ENCODE measurements at regions not wholly inside any gene's neighbourhood (a gene's known extent, or its start where the extent isn't known, plus 50 kb on each side); places are given as distances from the start of the nearest gene placed in this dataset.

- Histone ChIP-seq H3K4me1 (ENCODE audit: insufficient read depth) (peaks cover 14% of the 10 kb centered on the region), H3K4me3 (no peak overlapping the region), H3K79me2 (ENCODE audit: insufficient read depth) (no peaks in the 10 kb centered on the region), H3K27ac (no peak overlapping the region), H3K9me3 (ENCODE audit: low read depth) (no peaks in the 10 kb centered on the region), H2AFZ (no peak overlapping the region), H3K9me2 (ENCODE audit: insufficient read depth) (no peaks in the 10 kb centered on the region), H3K4me2 (ENCODE audit: unreplicated experiment) (no peak overlapping the region), H3F3A (ENCODE audit: insufficient read depth) (peaks cover 13% of the 10 kb centered on the region), H3K9ac (no peak overlapping the region), H4K20me1 (ENCODE audit: insufficient read depth) (no peaks in the 10 kb centered on the region), H3K27me3 (replicated peaks; ENCODE audit: insufficient read depth) (no peaks in the 10 kb centered on the region), H3K36me3 (ENCODE audit: low read depth) (no peaks in the 10 kb centered on the region)
- TF ChIP-seq EZH2phosphoT487 (IDR thresholded peaks at IDR 0.05; ENCODE audit: insufficient read depth, low read depth), result no peak
- TF ChIP-seq EZH2 (IDR thresholded peaks at IDR 0.05; ENCODE audit: insufficient read depth, poor library complexity, severe bottlenecking), result no peak
- in situ Hi-C loops (cut with MboI), result no loop called here
- whole genome bisulfite sequencing, 2 experiments (ENCODE audit: low coverage in 1 of 2, low lambda C conversion rate in 2 of 2, missing lambda C conversion rate in 2 of 2), result 85% methylated on average over 4 of the region's 4 CpGs
- no peak for DNase-seq
Observed at GRCh38 chr10:89144836-89145235, 62.3 kb downstream of the CH25H start.

- H3K4me1 ChIP-seq (ENCODE audit: insufficient read depth), result peaks cover 20% of the 10 kb centered on the region
- H4K20me1 ChIP-seq (ENCODE audit: insufficient read depth), result no peaks in the 10 kb centered on the region
- H3K36me3 ChIP-seq (ENCODE audit: low read depth), result no peaks in the 10 kb centered on the region
- no peak overlapping the region for H3K27ac ChIP-seq
- in situ Hi-C loops (cut with MboI), result no loop called here
- no peaks in the 10 kb centered on the region for H3K9me3 ChIP-seq (ENCODE audit: low read depth)
- H3F3A ChIP-seq (ENCODE audit: insufficient read depth), result peaks cover 14% of the 10 kb centered on the region
- H3K9me2 ChIP-seq (ENCODE audit: insufficient read depth), result no peaks in the 10 kb centered on the region
- no peak overlapping the region for H3K9ac ChIP-seq
- no peak for DNase-seq
- H3K79me2 ChIP-seq (ENCODE audit: insufficient read depth), result no peaks in the 10 kb centered on the region
- TF ChIP-seq EZH2phosphoT487 (IDR thresholded peaks at IDR 0.05; ENCODE audit: insufficient read depth, low read depth) (no peak), EZH2 (IDR thresholded peaks at IDR 0.05; ENCODE audit: insufficient read depth, poor library complexity, severe bottlenecking) (no peak)
- no peaks in the 10 kb centered on the region for H3K27me3 ChIP-seq (replicated peaks; ENCODE audit: insufficient read depth)
- H3K4me3 ChIP-seq, result no peak overlapping the region
- 89 to 100% methylated on average over 1 to 2 of the region's 2 CpGs for WGBS, 2 experiments (ENCODE audit: low coverage in 1 of 2, low lambda C conversion rate in 2 of 2, missing lambda C conversion rate in 2 of 2)
- no peak overlapping the region for H2AFZ ChIP-seq
- H3K4me2 ChIP-seq (ENCODE audit: unreplicated experiment), result no peak overlapping the region
Observed at GRCh38 chr10:89142590-89142989, 64.5 kb downstream of the CH25H start.

GRCh38 chr10:89138755-89139490 lies 68.2 kb downstream of the CH25H start:
- H3K4me3 ChIP-seq, result no peak overlapping the region
- H3K9ac ChIP-seq, result no peak overlapping the region
- H3K27me3 ChIP-seq (replicated peaks; ENCODE audit: insufficient read depth), result no peaks in the 10 kb centered on the region
- in situ Hi-C loops (cut with MboI), result no loop called here
- peak overlapping the region; percentile 25 for H3K4me2 ChIP-seq (ENCODE audit: unreplicated experiment)
- no peaks in the 10 kb centered on the region for H3K9me3 ChIP-seq (ENCODE audit: low read depth)
- no peaks in the 10 kb centered on the region for H3K9me2 ChIP-seq (ENCODE audit: insufficient read depth)
- peak overlapping the region; percentile 6; the same call in 1 of the 2 replicates for H3K27ac ChIP-seq
- TF ChIP-seq EZH2 (IDR thresholded peaks at IDR 0.05; ENCODE audit: insufficient read depth, poor library complexity, severe bottlenecking) (no peak), EZH2phosphoT487 (IDR thresholded peaks at IDR 0.05; ENCODE audit: insufficient read depth, low read depth) (no peak)
- H3K36me3 ChIP-seq (ENCODE audit: low read depth), result no peaks in the 10 kb centered on the region
- WGBS, 2 experiments (ENCODE audit: low coverage in 1 of 2, low lambda C conversion rate in 2 of 2, missing lambda C conversion rate in 2 of 2), result 78 to 92% methylated on average over 1 of the region's 1 CpG
- peak overlapping the region; percentile 56 for H2AFZ ChIP-seq
- DNase-seq, result no peak
- peaks cover 14% of the 10 kb centered on the region for H3K4me1 ChIP-seq (ENCODE audit: insufficient read depth)
- H3K79me2 ChIP-seq (ENCODE audit: insufficient read depth), result no peaks in the 10 kb centered on the region
- peaks cover 12% of the 10 kb centered on the region for H3F3A ChIP-seq (ENCODE audit: insufficient read depth)
- H4K20me1 ChIP-seq (ENCODE audit: insufficient read depth), result no peaks in the 10 kb centered on the region

GRCh38 chr10:89134963-89135362 lies 72.2 kb downstream of the CH25H start:
- Histone ChIP-seq H3K4me1 (ENCODE audit: insufficient read depth) (peaks cover 20% of the 10 kb centered on the region), H3K79me2 (ENCODE audit: insufficient read depth) (no peaks in the 10 kb centered on the region), H3K4me3 (no peak overlapping the region), H4K20me1 (ENCODE audit: insufficient read depth) (no peaks in the 10 kb centered on the region), H3K9ac (no peak overlapping the region), H3K9me3 (ENCODE audit: low read depth) (no peaks in the 10 kb centered on the region), H3K27me3 (replicated peaks; ENCODE audit: insufficient read depth) (no peaks in the 10 kb centered on the region), H3K4me2 (ENCODE audit: unreplicated experiment) (no peak overlapping the region), H3F3A (ENCODE audit: insufficient read depth) (peaks cover 16% of the 10 kb centered on the region), H2AFZ (no peak overlapping the region), H3K9me2 (ENCODE audit: insufficient read depth) (no peaks in the 10 kb centered on the region), H3K36me3 (ENCODE audit: low read depth) (no peaks in the 10 kb centered on the region), H3K27ac (no peak overlapping the region)
- DNase-seq, result no peak
- in situ Hi-C loops (cut with MboI), result no loop called here
- TF ChIP-seq EZH2 (IDR thresholded peaks at IDR 0.05; ENCODE audit: insufficient read depth, poor library complexity, severe bottlenecking) (no peak), EZH2phosphoT487 (IDR thresholded peaks at IDR 0.05; ENCODE audit: insufficient read depth, low read depth) (no peak)

Measured in GM23248 (cell line).